ENCODE measurements at regions not wholly inside any gene's neighbourhood (a gene's known extent, or its start where the extent isn't known, plus 50 kb on each side); places are given as distances from the start of the nearest gene placed in this dataset.

GRCh38 chr11:31987118-31988005, 103.5 kb upstream of the RCN1 start:
- Histone ChIP-seq H3K4me3 (no peak overlapping the region), H3K9me3 (no peaks in the 10 kb centered on the region), H3K36me3 (no peaks in the 10 kb centered on the region), H3K4me1 (peaks cover 0 to 7% (median 0%) of the 10 kb centered on the region in 4 donors), H3K27me3 (peaks cover 0 to 35% of the 10 kb centered on the region in 2 donors), H3K27ac (no peak overlapping the region)
- TF ChIP-seq, protein P1, sequence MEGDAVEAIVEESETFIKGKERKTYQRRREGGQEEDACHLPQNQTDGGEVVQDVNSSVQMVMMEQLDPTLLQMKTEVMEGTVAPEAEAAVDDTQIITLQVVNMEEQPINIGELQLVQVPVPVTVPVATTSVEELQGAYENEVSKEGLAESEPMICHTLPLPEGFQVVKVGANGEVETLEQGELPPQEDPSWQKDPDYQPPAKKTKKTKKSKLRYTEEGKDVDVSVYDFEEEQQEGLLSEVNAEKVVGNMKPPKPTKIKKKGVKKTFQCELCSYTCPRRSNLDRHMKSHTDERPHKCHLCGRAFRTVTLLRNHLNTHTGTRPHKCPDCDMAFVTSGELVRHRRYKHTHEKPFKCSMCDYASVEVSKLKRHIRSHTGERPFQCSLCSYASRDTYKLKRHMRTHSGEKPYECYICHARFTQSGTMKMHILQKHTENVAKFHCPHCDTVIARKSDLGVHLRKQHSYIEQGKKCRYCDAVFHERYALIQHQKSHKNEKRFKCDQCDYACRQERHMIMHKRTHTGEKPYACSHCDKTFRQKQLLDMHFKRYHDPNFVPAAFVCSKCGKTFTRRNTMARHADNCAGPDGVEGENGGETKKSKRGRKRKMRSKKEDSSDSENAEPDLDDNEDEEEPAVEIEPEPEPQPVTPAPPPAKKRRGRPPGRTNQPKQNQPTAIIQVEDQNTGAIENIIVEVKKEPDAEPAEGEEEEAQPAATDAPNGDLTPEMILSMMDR (IDR thresholded peaks at IDR 0.05) = no peak
- intact Hi-C loops (cut with DNase I; ENCODE audit: low total_unique reads) = no loop called here
- no peak for DNase-seq

- Histone ChIP-seq H3K4me1 (peaks cover 0 to 7% (median 0%) of the 10 kb centered on the region in 4 donors), H3K27me3 (peaks cover 0 to 35% of the 10 kb centered on the region in 2 donors), H3K4me3 (no peak overlapping the region), H3K36me3 (no peaks in the 10 kb centered on the region), H3K27ac (no peak overlapping the region), H3K9me3 (no peaks in the 10 kb centered on the region)
- intact Hi-C loops (cut with DNase I; ENCODE audit: low total_unique reads) = no loop called here
- TF ChIP-seq, protein P1 (IDR thresholded peaks at IDR 0.05) = no peak
- no peak for DNase-seq
Measured at GRCh38 chr11:31986201-31986889, 104.5 kb upstream of the RCN1 start.

DNA sequence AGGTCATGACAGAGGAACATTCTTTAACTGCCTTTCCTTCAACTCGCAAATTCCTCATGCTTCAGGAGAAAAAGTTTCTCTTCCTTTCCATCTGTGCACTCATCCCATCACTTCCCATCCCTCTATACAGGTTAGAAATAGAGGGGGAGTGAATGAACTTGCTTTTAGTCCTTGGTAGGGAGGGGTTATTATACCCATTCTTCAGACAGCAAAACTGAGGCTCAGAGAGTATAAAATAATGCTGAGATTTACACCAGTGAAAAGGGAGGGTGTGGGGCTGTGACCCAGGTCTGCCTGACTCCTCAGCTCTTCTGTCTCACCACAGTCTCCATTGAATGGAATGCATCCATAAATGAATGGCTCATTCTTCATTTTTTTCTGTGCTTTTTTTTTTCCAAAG, 109.4 kb upstream of the RCN1 start:
- H3K4me1 ChIP-seq = no peaks in the 10 kb centered on the region
- H3K27me3 ChIP-seq = peaks cover 0 to 15% of the 10 kb centered on the region in 2 donors
- TF ChIP-seq, protein P1 (IDR thresholded peaks at IDR 0.05) = no peak
- intact Hi-C loops (cut with DNase I; ENCODE audit: low total_unique reads) = no loop called here
- DNase-seq = no peak
- H3K4me3 ChIP-seq = no peak overlapping the region
- H3K9me3 ChIP-seq = no peaks in the 10 kb centered on the region
- H3K36me3 ChIP-seq = no peaks in the 10 kb centered on the region
- no peak overlapping the region for H3K27ac ChIP-seq

- no peak overlapping the region for H3K4me3 ChIP-seq
Measured at GRCh38 chr11:31977343-31977742, 113.5 kb upstream of the RCN1 start.

DNA sequence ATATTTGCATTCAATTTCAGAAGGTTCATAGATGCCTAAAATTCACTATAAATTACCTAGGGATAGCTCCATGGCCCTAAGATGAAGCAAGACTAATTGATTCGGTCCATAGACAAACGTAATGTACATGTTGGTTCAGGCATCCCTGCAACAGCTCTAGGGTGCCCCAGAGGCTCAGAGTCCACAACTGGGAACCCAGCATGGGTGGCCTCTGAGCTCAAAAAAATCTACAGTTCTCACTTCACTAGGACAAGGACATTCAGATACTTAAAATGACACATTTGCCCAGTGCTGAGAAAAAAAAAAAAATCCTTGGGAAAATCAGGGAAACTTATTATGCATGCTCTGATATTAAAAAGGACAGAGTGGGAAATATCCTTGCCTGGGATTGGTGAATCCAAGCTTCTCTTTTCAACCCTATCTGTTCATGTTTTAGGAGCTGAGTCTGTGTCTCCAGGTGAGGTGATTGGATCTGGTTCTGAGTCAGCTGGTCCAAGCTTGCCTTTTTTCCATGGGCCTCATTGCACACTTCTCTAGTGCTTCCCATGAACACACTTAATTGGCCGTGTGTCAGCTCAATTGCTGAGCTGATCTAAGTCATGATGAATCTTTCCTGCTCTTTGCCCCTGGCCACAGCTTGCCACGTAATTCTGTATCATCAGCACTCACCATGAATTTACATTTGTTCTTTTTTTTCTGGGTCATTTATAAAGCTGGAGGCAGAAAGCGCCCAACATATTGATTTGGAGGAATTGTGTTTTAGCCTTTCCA, 116.3 kb upstream of the RCN1 start:
- TF ChIP-seq, protein P1 (IDR thresholded peaks at IDR 0.05) = no peak
- no peaks in the 10 kb centered on the region for H3K4me1 ChIP-seq
- peaks cover 0 to 4% of the 10 kb centered on the region in 2 donors for H3K27me3 ChIP-seq

More at GRCh38 chr11:31977343-31977742, 113.5 kb upstream of the RCN1 start:
- Histone ChIP-seq H3K9me3 (no peaks in the 10 kb centered on the region), H3K36me3 (no peaks in the 10 kb centered on the region), H3K27me3 (peaks cover 0 to 4% of the 10 kb centered on the region in 2 donors), H3K4me1 (no peaks in the 10 kb centered on the region), H3K27ac (no peak overlapping the region)
- no peak for DNase-seq
- TF ChIP-seq, protein P1 (IDR thresholded peaks at IDR 0.05) = no peak
- intact Hi-C loops (cut with DNase I; ENCODE audit: low total_unique reads) = no loop called here

More for the DNA sequence above, 116.3 kb upstream of the RCN1 start:
- Histone ChIP-seq H3K9me3 (no peaks in the 10 kb centered on the region), H3K36me3 (no peaks in the 10 kb centered on the region), H3K27ac (no peak overlapping the region), H3K4me3 (no peak overlapping the region)
- DNase-seq = no peak
- intact Hi-C loops (cut with DNase I; ENCODE audit: low total_unique reads) = no loop called here

All from tibial artery (tissue), 4 donors.